H1 (cell line): ENCODE measurements at regions not wholly inside any gene's neighbourhood (a gene's known extent, or its start where the extent isn't known, plus 50 kb on each side); places are given as distances from the start of the nearest gene placed in this dataset.
"Not testable (repeated sequence)": the region's sequence is repeated elsewhere in the genome, so short reads cannot be mapped to it uniquely, and the experiment has no call there.

Experiments
- CTCF ChIA-PET: fragments of 300-600 bp; sonication (Branson Sonifier 250); formaldehyde crosslinking; loops from one replicate; lab custom pipeline; 2021; ENCODE audit not compliant: partially characterized antibody; lab: Charles Lee
- POLR2A ChIA-PET: fragments of 300-600 bp; sonication (Branson Sonifier 250); formaldehyde crosslinking; loops from one replicate; lab custom pipeline; 2021; ENCODE audit warnings: inconsistent platforms; ENCODE audit not compliant: partially characterized antibody; lab: Charles Lee
- DNase-seq, 2 experiments: peaks; one replicate each; pipeline versions ENCODE4 v3.0.0 to v3.0.0-alpha.2; 2010 to 2022; ENCODE audit warnings: low spot score in 2 of 2, low read depth in 1 of 2, mixed read lengths in 1 of 2
- FAIRE-seq: peaks from 2 replicates; lab custom pipeline; 2011; peaks lifted over from hg19 to GRCh38; lab: Jason Lieb, UNC
- H2AFZ ChIP-seq: 2 replicates; pipeline ENCODE4 v1.8.1; 2012; ENCODE audit warnings: low read length, inconsistent platforms
- H2AK5ac ChIP-seq: 2 replicates; pipeline ENCODE4 v1.6.1; 2013; ENCODE audit warnings: low read depth, low read length
- H2BK120ac ChIP-seq: replicated peaks from 2 replicates; pipeline ENCODE3; 2013; ENCODE audit warnings: low read depth, low read length, inconsistent platforms
- H2BK12ac ChIP-seq: 2 replicates; pipeline ENCODE4 v1.6.1; 2013; ENCODE audit warnings: low read depth, low read length
- H2BK15ac ChIP-seq: 2 replicates; pipeline ENCODE4 v1.6.1; 2013; ENCODE audit warnings: low read length
- H2BK20ac ChIP-seq: 2 replicates; pipeline ENCODE4 v1.6.1; 2013; ENCODE audit warnings: low read length
- H2BK5ac ChIP-seq: 2 replicates; pipeline ENCODE4 v1.6.1; 2013; ENCODE audit warnings: low read depth, low read length
- H3K14ac ChIP-seq: 2 replicates; pipeline ENCODE4 v1.6.1; 2013; ENCODE audit warnings: inconsistent platforms; ENCODE audit not compliant: insufficient read length
- H3K18ac ChIP-seq: 2 replicates; pipeline ENCODE4 v1.6.1; 2013; ENCODE audit warnings: low read length; ENCODE audit errors: extremely low read depth
- H3K23ac ChIP-seq: 2 replicates; pipeline ENCODE4 v1.6.1; 2013; ENCODE audit warnings: inconsistent platforms; ENCODE audit not compliant: insufficient read length
- H3K23me2 ChIP-seq: 2 replicates; pipeline ENCODE4 v1.6.1; 2013; ENCODE audit warnings: low read depth, low read length
- H3K27ac ChIP-seq: 2 replicates; pipeline ENCODE4 v1.6.1; 2011; ENCODE audit warnings: low read depth, low read length, inconsistent platforms
- H3K27me3 ChIP-seq, 4 experiments: replicated peaks in 1 of 4; 1 replicate in 1 of 4; 2 replicates in 3 of 4; pipeline versions ENCODE4 v1.6.1 to v1.8.1; 2011 to 2013; ENCODE audit warnings: low read length in 3 of 4, mild to moderate bottlenecking in 3 of 4, inconsistent platforms in 2 of 4, mixed read lengths in 2 of 4, moderate library complexity in 1 of 4; ENCODE audit not compliant: control insufficient read depth in 3 of 4, insufficient read depth in 3 of 4; ENCODE audit errors: extremely low read depth in 1 of 4
- H3K36me3 ChIP-seq, 4 experiments: 2 replicates each; pipeline versions ENCODE4 v1.6.1 to v1.8.1; 2011 to 2013; ENCODE audit warnings: mild to moderate bottlenecking in 4 of 4, low read length in 3 of 4, moderate library complexity in 2 of 4, control low read depth in 1 of 4, inconsistent platforms in 1 of 4; ENCODE audit not compliant: insufficient read depth in 4 of 4, control insufficient read depth in 2 of 4
- H3K4ac ChIP-seq: replicated peaks from 2 replicates; pipeline ENCODE3; 2013; ENCODE audit warnings: low read length, low read depth, mixed read lengths, inconsistent platforms; ENCODE audit not compliant: insufficient read length
- H3K4me1 ChIP-seq, 4 experiments: replicated peaks in 1 of 4; 1 replicate in 1 of 4; 2 replicates in 3 of 4; pipeline versions ENCODE4 v1.6.1 to v1.8.1; 2011 to 2013; ENCODE audit warnings: low read length in 3 of 4, inconsistent platforms in 2 of 4, mixed read lengths in 1 of 4; ENCODE audit not compliant: insufficient read depth in 4 of 4, control insufficient read depth in 3 of 4
- H3K4me2 ChIP-seq, 2 experiments: 2 replicates each; pipeline versions ENCODE4 v1.6.1 to v1.8.1; 2011 to 2013; ENCODE audit warnings: low read depth in 2 of 2, low read length in 2 of 2, control low read depth in 1 of 2, inconsistent platforms in 1 of 2, mild to moderate bottlenecking in 1 of 2; ENCODE audit not compliant: insufficient read depth in 1 of 2
- H3K4me3 ChIP-seq, 4 experiments: fragments of 200-600, 300-600 bp in 1 of 4; sonication (generic), shearing (Covaris generic), sonication (Bioruptor Twin) in 1 of 4; 2 replicates each; pipeline versions ENCODE4 v1.5.1 to v1.8.1; 2011 to 2016; ENCODE audit warnings: low read length in 4 of 4, low read depth in 3 of 4, control low read depth in 2 of 4, inconsistent platforms in 2 of 4, mild to moderate bottlenecking in 2 of 4, mixed read lengths in 1 of 4, moderate library complexity in 1 of 4; ENCODE audit not compliant: insufficient read depth in 2 of 4; ENCODE audit errors: extremely low read depth in 1 of 4
- H3K56ac ChIP-seq: replicated peaks from 2 replicates; pipeline ENCODE3; 2013; ENCODE audit warnings: low read depth, mild to moderate bottlenecking, mixed read lengths, low read length, inconsistent platforms; ENCODE audit not compliant: insufficient read length
- H3K79me1 ChIP-seq: 2 replicates; pipeline ENCODE4 v1.6.1; 2013; ENCODE audit warnings: low read depth, low read length, control low read depth
- H3K79me2 ChIP-seq, 2 experiments: 2 replicates each; pipeline versions ENCODE4 v1.6.1 to v1.8.1; 2012 to 2013; ENCODE audit warnings: low read length in 2 of 2, mild to moderate bottlenecking in 2 of 2, inconsistent platforms in 1 of 2; ENCODE audit not compliant: insufficient read depth in 2 of 2, control insufficient read depth in 1 of 2
- H3K9ac ChIP-seq, 4 experiments: replicated peaks in 1 of 4; 1 replicate in 1 of 4; 2 replicates in 3 of 4; pipeline versions ENCODE4 v1.6.1 to v1.8.1; 2011 to 2013; ENCODE audit warnings: low read depth in 3 of 4, low read length in 3 of 4, control low read depth in 2 of 4, mild to moderate bottlenecking in 2 of 4, moderate library complexity in 2 of 4, inconsistent platforms in 1 of 4; ENCODE audit errors: extremely low read depth in 1 of 4
- H3K9me3 ChIP-seq, 2 experiments: 2 replicates each; pipeline versions ENCODE4 v1.6.1 to v1.8.1; 2012 to 2013; ENCODE audit warnings: mild to moderate bottlenecking in 2 of 2, moderate library complexity in 2 of 2, control low read depth in 1 of 2, inconsistent platforms in 1 of 2, low read depth in 1 of 2, low read length in 1 of 2, mixed read lengths in 1 of 2; ENCODE audit not compliant: insufficient read depth in 2 of 2
- H4K20me1 ChIP-seq, 2 experiments: replicated peaks in 1 of 2; 2 replicates each; pipeline versions ENCODE3 to v1.8.1; 2011 to 2013; ENCODE audit warnings: inconsistent platforms in 2 of 2, low read length in 2 of 2, mild to moderate bottlenecking in 1 of 2; ENCODE audit not compliant: insufficient read depth in 2 of 2, control insufficient read depth in 1 of 2
- H4K5ac ChIP-seq: 2 replicates; pipeline ENCODE4 v1.6.1; 2013; ENCODE audit warnings: low read length, low read depth, mixed read lengths, inconsistent platforms; ENCODE audit not compliant: insufficient read length
- H4K8ac ChIP-seq: 2 replicates; pipeline ENCODE4 v1.8.0; 2013; ENCODE audit warnings: mild to moderate bottlenecking, moderate library complexity, low read length, inconsistent platforms; ENCODE audit not compliant: insufficient read depth; ENCODE audit errors: extremely low read depth
- H4K91ac ChIP-seq: replicated peaks from 2 replicates; pipeline ENCODE3; 2013; ENCODE audit warnings: low read length, mixed read lengths, inconsistent platforms; ENCODE audit not compliant: insufficient read length
- EP300 ChIP-seq, 2 experiments: IDR thresholded peaks; 1 replicate in 1 of 2; 2 replicates in 1 of 2; pipeline ENCODE4 v1.6.1; 2011 to 2012; ENCODE audit warnings: low read depth in 2 of 2, low read length in 2 of 2, mild to moderate bottlenecking in 2 of 2, borderline replicate concordance in 1 of 2, inconsistent platforms in 1 of 2, moderate library complexity in 1 of 2
- WGBS, 2 experiments: shearing (Covaris generic) in 1 of 2; methylation state at CpG; one replicate each; pipeline versions ENCODE4 v1.1.6 to v1.1.7; 2013 to 2015; ENCODE audit warnings: low lambda C conversion rate in 2 of 2, mixed read lengths in 2 of 2, inconsistent platforms in 1 of 2, low coverage in 1 of 2, missing lambda C conversion rate in 1 of 2; ENCODE audit not compliant: insufficient replicate concordance in 2 of 2, insufficient coverage in 1 of 2, insufficient read length in 1 of 2; ENCODE audit errors: extremely low coverage in 1 of 2, missing lambda C conversion rate in 1 of 2; 5-methylcytosine and 5-hydroxymethylcytosine counted together

DNA sequence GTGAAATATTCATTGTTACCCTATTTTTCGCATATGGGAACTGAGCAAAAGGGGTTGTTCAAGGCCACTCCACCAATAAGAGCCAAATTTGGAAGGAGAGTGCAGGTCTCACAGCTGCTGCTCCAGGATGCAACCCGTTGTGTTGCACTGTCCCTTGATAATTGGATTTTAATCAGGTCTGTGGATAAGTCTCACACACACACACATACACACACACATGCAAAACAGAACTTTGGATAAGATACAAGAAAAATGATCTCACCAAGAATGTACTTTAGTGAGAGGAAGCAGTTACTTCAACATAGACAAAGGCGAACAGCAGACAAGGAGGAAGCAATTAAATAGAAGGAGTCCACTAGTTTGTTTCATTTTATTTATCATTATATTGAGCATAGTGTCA, 127.3 kb upstream of the EDNRB start (continued):
- no peak for TF ChIP-seq EP300 (IDR thresholded peaks at IDR 0.05; ENCODE audit: borderline replicate concordance in 1 of 2, low read depth in 2 of 2, low read length in 2 of 2)

- H2AFZ ChIP-seq, H3K27ac ChIP-seq, H2AK5ac ChIP-seq, H3K23me2 ChIP-seq, H3K36me3 ChIP-seq, H2BK15ac ChIP-seq, H2BK12ac ChIP-seq, H3K4me3 ChIP-seq, H3K4me2 ChIP-seq, H4K8ac ChIP-seq, H3K23ac ChIP-seq, FAIRE-seq, H3K27me3 ChIP-seq, H2BK120ac ChIP-seq, H3K9ac ChIP-seq, H4K20me1 ChIP-seq, H2BK20ac ChIP-seq, H3K79me1 ChIP-seq, H4K91ac ChIP-seq, H2BK5ac ChIP-seq, POLR2A ChIA-PET, H3K4me1 ChIP-seq, H4K5ac ChIP-seq, H3K9me3 ChIP-seq, DNase-seq, H3K4ac ChIP-seq, H3K18ac ChIP-seq, H3K79me2 ChIP-seq, H3K56ac ChIP-seq, H3K14ac ChIP-seq: not testable (repeated sequence)
- CTCF ChIA-PET, result interaction anchor here (1.1 kb wide), 1 partner anchor 237 kb away, joined by 5 read pairs; no protein-coding TSS in a partner anchor
- 89% methylated on average over 3 of the region's 3 CpGs; no CpG with 5 or more reads in 1 of the 2 experiments for WGBS, 2 experiments
Observed at GRCh38 chr13:78041366-78041765, 122.7 kb upstream of the EDNRB start.
